Kidney (tissue), 13 donors: ENCODE measurements at regions not wholly inside any gene's neighbourhood (a gene's known extent, or its start where the extent isn't known, plus 50 kb on each side); places are given as distances from the start of the nearest gene placed in this dataset.
A peak's percentile ranks its signal among the peaks of the same experiment; 100 is the strongest.

ENCODE experiments used
- DNase-seq, 5 donors: peaks; one replicate each; pipeline ENCODE4 v3.0.0-alpha.2; 2013 to 2020
- FAIRE-seq: peaks from 2 replicates; lab custom pipeline; 2012; peaks lifted over from hg19 to GRCh38; lab: Jason Lieb, UNC
- H3K27ac ChIP-seq, 2 donors: one replicate each; pipeline ENCODE4 v1.7.0; 2013; ENCODE audit warnings: low read depth in 2 of 2, low read length in 2 of 2, inconsistent platforms in 1 of 2
- H3K27me3 ChIP-seq: one replicate; pipeline ENCODE4 v1.7.1; 2013; ENCODE audit warnings: low read length, inconsistent platforms; ENCODE audit not compliant: control insufficient read depth, insufficient read depth
- H3K36me3 ChIP-seq, 3 donors: one replicate each; pipeline versions ENCODE4 v1.7.0 to v1.7.1; 2013; ENCODE audit warnings: low read length in 3 of 3, control low read depth in 1 of 3, inconsistent platforms in 1 of 3; ENCODE audit not compliant: insufficient read depth in 3 of 3, control insufficient read depth in 2 of 3
- H3K4me1 ChIP-seq, 3 donors: one replicate each; pipeline versions ENCODE4 v1.7.0 to v1.7.1; 2013; ENCODE audit warnings: low read length in 3 of 3, inconsistent platforms in 1 of 3, low read depth in 1 of 3; ENCODE audit not compliant: control insufficient read depth in 2 of 3, insufficient read depth in 2 of 3
- H3K4me3 ChIP-seq, 3 donors: one replicate each; pipeline versions ENCODE4 v1.7.0 to v1.8.1; 2013; ENCODE audit warnings: low read length in 3 of 3, control low read depth in 1 of 3, inconsistent platforms in 1 of 3
- H3K9ac ChIP-seq, 3 donors: one replicate each; pipeline versions ENCODE4 v1.7.0 to v1.7.1; 2013; ENCODE audit warnings: low read length in 3 of 3, control low read depth in 1 of 3, inconsistent platforms in 1 of 3
- H3K9me3 ChIP-seq, 3 donors: one replicate each; pipeline versions ENCODE4 v1.7.0 to v1.7.1; 2013; ENCODE audit warnings: low read length in 3 of 3, control low read depth in 1 of 3, inconsistent platforms in 1 of 3; ENCODE audit not compliant: control insufficient read depth in 2 of 3, insufficient read depth in 1 of 3
- CTCF ChIP-seq: IDR thresholded peaks from 3 replicates; pipeline ENCODE4 v1.5.1; 2012; ENCODE audit warnings: mild to moderate bottlenecking, moderate library complexity, borderline replicate concordance; ENCODE audit not compliant: insufficient read depth; ENCODE audit errors: extremely low read depth
- intact Hi-C: fragments of 100-400 bp; cut with DNase I; formaldehyde crosslinking; loops from one replicate; pipeline ENCODE4 v1.11.1; 2022
- donor health status: control.
- donor health status: control.
- donor health status: control.
- donor health status: control.
- donor health status: control.
- donor health status: DM: yes; HTN: yes; CAD: no.
- donor health status: Normal renal cell carcinoma (clear cell type).

GRCh38 chr7:153004341-153004740 is 244.8 kb downstream of the ACTR3B start:
- TF ChIP-seq CTCF, result no peak
- DNase-seq (no peak), FAIRE-seq (no peak)
- no peaks in the 10 kb centered on the region for H3K9me3 ChIP-seq
- H3K4me1 ChIP-seq, result peaks cover 0 to 4% (median 0%) of the 10 kb centered on the region in 3 donors
- no peak overlapping the region for H3K4me3 ChIP-seq
- H3K27me3 ChIP-seq, result no peaks in the 10 kb centered on the region
- no peak overlapping the region for H3K9ac ChIP-seq
- intact Hi-C loops, result no loop called here
- H3K36me3 ChIP-seq, result no peaks in the 10 kb centered on the region
- H3K27ac ChIP-seq, result no peak overlapping the region

DNA sequence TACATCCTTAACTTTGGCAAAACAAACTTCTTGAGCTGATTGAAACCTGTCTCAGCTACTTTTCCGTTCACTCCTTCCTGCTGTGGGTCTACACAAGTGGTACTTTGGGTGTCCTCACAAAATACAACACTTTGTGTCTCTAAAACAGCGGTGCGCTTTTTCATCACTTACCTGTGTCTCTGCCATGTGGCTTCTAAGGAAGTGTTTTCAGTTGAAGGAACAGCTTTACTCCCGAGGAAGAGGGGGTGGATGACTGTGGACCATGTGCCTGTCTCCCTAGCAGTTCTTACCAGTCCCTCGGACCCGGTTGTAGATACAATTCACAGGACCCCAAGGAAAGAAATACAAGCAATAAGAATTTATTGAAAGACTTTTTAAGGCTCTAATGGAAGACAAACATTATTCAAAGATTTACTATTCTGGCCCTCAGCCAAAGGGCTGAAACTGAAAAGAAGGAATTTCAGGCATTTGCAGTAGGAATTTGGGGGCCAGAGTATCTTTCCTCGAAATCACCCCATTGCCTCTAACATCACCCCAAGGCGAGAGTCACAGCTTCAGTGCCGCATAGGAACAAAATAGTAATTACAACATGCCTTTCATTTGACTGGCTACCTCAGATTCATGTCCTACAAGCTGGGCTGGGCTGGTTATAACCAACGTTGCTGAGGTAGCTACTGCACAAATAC is 246.3 kb downstream of the ACTR3B start:
- DNase-seq, result peak in 3 of 5 donors; percentile 14 to 70 (median 37)
- Histone ChIP-seq H3K27me3 (no peaks in the 10 kb centered on the region), H3K9me3 (no peaks in the 10 kb centered on the region), H3K4me3 (no peak overlapping the region), H3K9ac (no peak overlapping the region), H3K27ac (no peak overlapping the region), H3K36me3 (no peaks in the 10 kb centered on the region), H3K4me1 (peaks cover 0 to 4% (median 0%) of the 10 kb centered on the region in 3 donors)
- intact Hi-C loops, result no loop called here
- FAIRE-seq, result no peak
- no peak for TF ChIP-seq CTCF

GRCh38 chr7:153006452-153006851 is 246.9 kb downstream of the ACTR3B start:
- no peak for DNase-seq

More at GRCh38 chr7:153006452-153006851, 246.9 kb downstream of the ACTR3B start:
- no peaks in the 10 kb centered on the region for H3K27me3 ChIP-seq
- no peaks in the 10 kb centered on the region for H3K9me3 ChIP-seq
- H3K4me3 ChIP-seq, result no peak overlapping the region
- TF ChIP-seq CTCF, result no peak
- intact Hi-C loops, result no loop called here
- FAIRE-seq, result no peak
- no peaks in the 10 kb centered on the region for H3K36me3 ChIP-seq
- H3K9ac ChIP-seq, result no peak overlapping the region
- H3K4me1 ChIP-seq, result peaks cover 0 to 4% (median 0%) of the 10 kb centered on the region in 3 donors
- no peak overlapping the region for H3K27ac ChIP-seq
